DND-41 (cell line): ENCODE measurements at regions not wholly inside any gene's neighbourhood (a gene's known extent, or its start where the extent isn't known, plus 50 kb on each side); places are given as distances from the start of the nearest gene placed in this dataset.
"Not testable (repeated sequence)": the region's sequence is repeated elsewhere in the genome, so short reads cannot be mapped to it uniquely, and the experiment has no call there.

Source experiments
- ATAC-seq: fragments of 200-7000 bp; cut with Tn5 transposase; 3 replicates; pipeline ENCODE4 v1.9.1; 2021; ENCODE audit warnings: low read depth; ENCODE audit not compliant: insufficient read depth
- DNase-seq: peaks from one replicate; pipeline ENCODE4 v3.0.0-alpha.2; 2020
- H2AFZ ChIP-seq: 2 replicates; pipeline ENCODE4 v1.6.0; 2012; ENCODE audit warnings: low read depth, low read length
- H3K27ac ChIP-seq: 2 replicates; pipeline ENCODE4 v1.5.1; 2012; ENCODE audit warnings: low read length, inconsistent platforms
- H3K27me3 ChIP-seq: fragments of 200-600 bp; sonication (generic); 2 replicates; pipeline ENCODE4 v1.6.0; 2012; ENCODE audit warnings: low read length, mild to moderate bottlenecking, inconsistent platforms; ENCODE audit not compliant: insufficient read depth, poor library complexity
- H3K36me3 ChIP-seq: 2 replicates; pipeline ENCODE4 v1.5.1; 2012; ENCODE audit warnings: low read length, inconsistent platforms; ENCODE audit not compliant: insufficient read depth
- H3K4me1 ChIP-seq: 2 replicates; pipeline ENCODE4 v1.5.1; 2012; ENCODE audit warnings: mild to moderate bottlenecking, low read length; ENCODE audit not compliant: insufficient read depth
- H3K4me2 ChIP-seq: 2 replicates; pipeline ENCODE4 v1.6.0; 2012; ENCODE audit warnings: mild to moderate bottlenecking, moderate library complexity, low read length, inconsistent platforms; ENCODE audit not compliant: insufficient read depth
- H3K4me3 ChIP-seq, 2 experiments: fragments of 200-600 bp in 1 of 2; shearing (Covaris generic) in 1 of 2; 2 replicates each; pipeline ENCODE4 v1.5.1; 2012 to 2016; ENCODE audit warnings: inconsistent platforms in 2 of 2, low read length in 2 of 2, mild to moderate bottlenecking in 2 of 2, low read depth in 1 of 2, moderate library complexity in 1 of 2
- H3K79me2 ChIP-seq: 2 replicates; pipeline ENCODE4 v1.6.0; 2012; ENCODE audit warnings: low read length, inconsistent platforms; ENCODE audit not compliant: insufficient read depth
- H3K9ac ChIP-seq: 2 replicates; pipeline ENCODE4 v1.6.0; 2012; ENCODE audit warnings: low read depth, mild to moderate bottlenecking, inconsistent platforms, low read length, moderate library complexity
- H3K9me3 ChIP-seq: 2 replicates; pipeline ENCODE4 v1.5.1; 2012; ENCODE audit warnings: low read length, moderate library complexity, mild to moderate bottlenecking, inconsistent platforms; ENCODE audit not compliant: insufficient read depth, severe bottlenecking
- H4K20me1 ChIP-seq: 2 replicates; pipeline ENCODE4 v1.6.0; 2012; ENCODE audit warnings: low read length; ENCODE audit not compliant: insufficient read depth
- EZH2 ChIP-seq: IDR thresholded peaks from 3 replicates; pipeline ENCODE4 v1.6.1; 2012; ENCODE audit warnings: borderline replicate concordance, low read depth, mild to moderate bottlenecking, moderate library complexity, low read length, inconsistent platforms; ENCODE audit not compliant: severe bottlenecking
- TF ChIP-seq, protein P1 (sequence below): IDR thresholded peaks from 2 replicates; pipeline ENCODE4 v1.5.1; 2012; ENCODE audit warnings: borderline replicate concordance, low read length, moderate library complexity, mild to moderate bottlenecking; ENCODE audit not compliant: poor library complexity, severe bottlenecking; ENCODE audit errors: extremely low read depth

DNA sequence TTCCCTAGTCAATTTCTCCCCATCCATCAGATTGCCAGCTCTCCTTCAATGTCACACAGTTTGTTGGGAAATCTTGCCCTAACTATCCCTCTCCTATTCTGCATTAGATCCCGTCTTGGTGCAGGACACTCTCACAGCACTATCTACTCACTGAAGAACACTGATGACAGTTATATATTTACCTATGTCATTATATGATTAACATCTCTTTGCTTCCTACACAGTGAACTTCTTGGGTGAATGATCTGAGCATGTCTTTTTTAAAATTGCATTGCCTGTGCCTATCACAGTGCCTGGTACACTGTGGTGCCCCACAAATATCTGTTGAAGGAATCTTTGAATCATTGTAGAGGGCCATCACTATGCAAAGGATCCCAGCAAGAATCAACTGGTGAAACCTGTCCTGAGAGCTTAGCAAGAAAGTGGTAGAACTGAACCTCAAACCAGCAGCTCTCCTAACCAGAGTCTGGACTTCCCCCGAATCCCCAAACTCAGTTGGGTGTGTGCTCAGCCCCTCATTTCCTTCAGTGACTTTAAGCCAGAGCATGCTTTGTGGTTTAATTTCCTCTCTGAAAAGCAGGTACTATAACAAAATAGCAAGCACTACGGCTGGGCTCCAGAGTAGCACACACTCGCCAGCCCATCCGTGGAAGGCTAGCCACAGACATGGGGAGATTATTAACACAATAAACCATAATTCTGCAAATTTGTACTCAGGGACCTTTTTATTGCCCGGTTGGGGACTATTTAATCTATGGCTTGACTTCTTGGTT lies 680.7 kb upstream of the SALL1 start:
- no peak for DNase-seq
- H3K27me3 ChIP-seq: no peaks in the 10 kb centered on the region
- H3K9me3 ChIP-seq: no peaks in the 10 kb centered on the region
- no peak for TF ChIP-seq EZH2
- TF ChIP-seq, protein P1, sequence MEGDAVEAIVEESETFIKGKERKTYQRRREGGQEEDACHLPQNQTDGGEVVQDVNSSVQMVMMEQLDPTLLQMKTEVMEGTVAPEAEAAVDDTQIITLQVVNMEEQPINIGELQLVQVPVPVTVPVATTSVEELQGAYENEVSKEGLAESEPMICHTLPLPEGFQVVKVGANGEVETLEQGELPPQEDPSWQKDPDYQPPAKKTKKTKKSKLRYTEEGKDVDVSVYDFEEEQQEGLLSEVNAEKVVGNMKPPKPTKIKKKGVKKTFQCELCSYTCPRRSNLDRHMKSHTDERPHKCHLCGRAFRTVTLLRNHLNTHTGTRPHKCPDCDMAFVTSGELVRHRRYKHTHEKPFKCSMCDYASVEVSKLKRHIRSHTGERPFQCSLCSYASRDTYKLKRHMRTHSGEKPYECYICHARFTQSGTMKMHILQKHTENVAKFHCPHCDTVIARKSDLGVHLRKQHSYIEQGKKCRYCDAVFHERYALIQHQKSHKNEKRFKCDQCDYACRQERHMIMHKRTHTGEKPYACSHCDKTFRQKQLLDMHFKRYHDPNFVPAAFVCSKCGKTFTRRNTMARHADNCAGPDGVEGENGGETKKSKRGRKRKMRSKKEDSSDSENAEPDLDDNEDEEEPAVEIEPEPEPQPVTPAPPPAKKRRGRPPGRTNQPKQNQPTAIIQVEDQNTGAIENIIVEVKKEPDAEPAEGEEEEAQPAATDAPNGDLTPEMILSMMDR: no peak
- no peak for ATAC-seq
- H3K27ac ChIP-seq: no peak overlapping the region
- H3K9ac ChIP-seq: no peak overlapping the region
- H3K4me1 ChIP-seq: no peaks in the 10 kb centered on the region
- no peak overlapping the region for H3K4me3 ChIP-seq
- no peak overlapping the region for H2AFZ ChIP-seq
- H4K20me1 ChIP-seq: no peaks in the 10 kb centered on the region
- no peak overlapping the region for H3K4me2 ChIP-seq
- no peaks in the 10 kb centered on the region for H3K36me3 ChIP-seq
- H3K79me2 ChIP-seq: no peaks in the 10 kb centered on the region

DNA sequence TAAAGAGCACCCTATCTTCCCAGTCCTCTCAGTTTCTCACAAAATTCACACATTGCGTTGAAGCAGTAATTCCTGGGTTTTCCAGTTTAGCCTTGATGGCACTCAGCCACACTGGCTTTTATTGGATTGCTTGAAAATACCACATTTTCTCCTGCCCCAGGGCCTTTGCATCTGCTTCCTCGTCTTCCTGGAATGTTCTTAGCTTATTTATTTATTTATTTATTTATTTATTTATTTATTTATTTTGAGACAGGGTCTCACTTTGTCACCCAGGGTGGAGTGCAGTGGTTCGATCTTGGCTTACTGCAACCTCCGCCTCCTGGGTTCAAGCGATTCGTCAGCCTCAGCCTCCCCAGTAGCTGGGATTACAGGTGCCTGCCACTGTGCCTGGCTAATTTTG lies 680.0 kb upstream of the SALL1 start:
- not testable (repeated sequence) for H3K27me3 ChIP-seq, DNase-seq, H4K20me1 ChIP-seq, ATAC-seq, H3K4me3 ChIP-seq, H3K79me2 ChIP-seq, H3K4me2 ChIP-seq, H3K9me3 ChIP-seq, H3K4me1 ChIP-seq, H3K27ac ChIP-seq, H3K9ac ChIP-seq, H2AFZ ChIP-seq, H3K36me3 ChIP-seq

DNA sequence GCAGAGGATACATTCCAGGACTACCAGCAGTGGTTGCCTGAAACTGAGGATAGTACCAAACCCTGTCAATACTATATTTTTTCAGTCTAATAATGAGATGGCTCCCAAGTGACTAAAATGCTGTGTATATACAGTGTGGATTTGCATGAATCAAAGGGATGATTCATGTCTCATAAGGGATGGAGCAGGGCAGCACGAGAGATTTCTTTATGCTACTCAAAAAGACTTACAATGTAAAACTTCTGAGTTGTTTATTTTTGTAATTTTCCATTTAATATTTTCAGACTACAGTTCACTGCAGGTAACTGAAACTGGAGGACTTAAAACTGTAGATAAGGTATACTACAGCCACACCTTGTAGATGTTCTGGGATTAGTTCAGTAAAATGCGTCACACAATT lies 674.7 kb upstream of the SALL1 start:
- H3K9ac ChIP-seq: no peak overlapping the region
- no peak overlapping the region for H3K27ac ChIP-seq
- no peaks in the 10 kb centered on the region for H3K9me3 ChIP-seq
- H3K27me3 ChIP-seq: no peaks in the 10 kb centered on the region
- no peaks in the 10 kb centered on the region for H4K20me1 ChIP-seq
- no peaks in the 10 kb centered on the region for H3K79me2 ChIP-seq
- no peak overlapping the region for H3K4me3 ChIP-seq
- ATAC-seq (no peak), DNase-seq (no peak)
- H2AFZ ChIP-seq: no peak overlapping the region
- H3K4me2 ChIP-seq: no peak overlapping the region
- TF ChIP-seq, protein P1: no peak
- TF ChIP-seq EZH2: no peak
- no peaks in the 10 kb centered on the region for H3K36me3 ChIP-seq
- H3K4me1 ChIP-seq: no peaks in the 10 kb centered on the region

DNA sequence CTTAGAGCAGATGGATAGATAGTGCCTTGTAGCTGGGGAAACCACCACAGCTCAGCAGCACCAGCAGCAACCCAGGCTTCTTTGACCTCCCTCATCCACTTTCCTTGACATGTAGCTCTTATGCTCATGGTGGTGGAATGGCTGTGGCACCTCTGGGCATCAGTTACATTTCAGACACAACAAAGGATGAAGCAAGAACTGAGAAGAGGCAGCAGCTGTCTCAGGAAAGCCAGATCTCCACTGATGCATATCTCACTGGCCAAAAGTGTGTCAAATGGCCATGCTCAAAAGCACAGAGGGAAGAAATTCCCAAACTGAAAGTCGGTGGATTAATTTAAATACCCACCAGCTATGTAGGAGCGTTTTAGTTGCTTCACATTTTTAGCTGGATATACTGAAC lies 671.4 kb upstream of the SALL1 start:
- no peak for ATAC-seq
- H2AFZ ChIP-seq: no peak overlapping the region
- no peaks in the 10 kb centered on the region for H3K79me2 ChIP-seq
- H3K4me1 ChIP-seq: no peaks in the 10 kb centered on the region
- no peaks in the 10 kb centered on the region for H3K36me3 ChIP-seq
- H3K9me3 ChIP-seq: no peaks in the 10 kb centered on the region
- no peak overlapping the region for H3K9ac ChIP-seq
- H3K4me3 ChIP-seq: no peak overlapping the region
- H3K4me2 ChIP-seq: no peak overlapping the region
- DNase-seq: no peak
- no peak for TF ChIP-seq EZH2
- TF ChIP-seq, protein P1: no peak
- no peaks in the 10 kb centered on the region for H3K27me3 ChIP-seq
- no peak overlapping the region for H3K27ac ChIP-seq
- no peaks in the 10 kb centered on the region for H4K20me1 ChIP-seq
